ENCODE measurements at regions not wholly inside any gene's neighbourhood (a gene's known extent, or its start where the extent isn't known, plus 50 kb on each side); places are given as distances from the start of the nearest gene placed in this dataset.
A peak's percentile ranks its signal among the peaks of the same experiment; 100 is the strongest.

DNA sequence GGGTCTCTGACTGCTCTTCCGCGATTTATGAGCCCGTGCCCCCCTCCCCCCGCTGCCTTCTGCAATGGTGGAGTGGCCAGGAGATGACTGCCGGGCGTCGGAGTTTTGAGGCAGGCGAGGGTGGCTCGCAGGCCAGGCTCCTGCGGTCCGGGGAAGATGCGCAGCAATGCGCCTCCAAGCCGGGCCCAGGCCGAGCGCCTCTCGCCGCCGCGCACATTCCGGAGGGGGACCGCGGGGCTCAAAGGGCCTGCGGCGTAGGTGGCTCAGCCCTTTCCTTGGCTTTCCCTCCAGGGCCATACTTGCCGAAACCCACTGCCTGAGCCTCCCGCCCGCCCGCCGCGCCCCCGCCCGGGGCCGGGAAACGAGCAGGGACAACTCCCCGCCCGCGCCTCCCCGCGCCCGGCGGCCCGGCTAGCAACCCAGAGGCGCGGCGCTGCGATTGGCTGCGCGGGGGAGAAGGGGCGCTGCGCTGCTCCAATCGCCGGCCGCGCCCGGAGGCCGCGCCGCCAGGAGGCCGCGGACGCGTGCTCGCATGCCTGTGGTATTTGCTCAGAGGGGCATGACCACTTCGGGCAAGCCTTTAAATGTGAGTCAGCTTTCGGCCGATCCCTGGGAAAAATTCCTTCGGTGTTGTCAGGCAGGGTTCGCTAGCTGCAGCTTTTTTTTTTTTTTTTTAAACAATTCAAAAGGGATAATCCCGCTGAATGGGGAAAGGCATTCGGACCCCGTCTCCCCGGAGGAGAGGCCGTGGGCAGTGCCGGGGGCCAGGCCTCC, 157.9 kb upstream of the PARP11 start:
- peaks cover 49% of the 10 kb centered on the region for H3K27me3 Mint-ChIP-seq (ENCODE audit: low read depth)
- H3K27ac Mint-ChIP-seq (ENCODE audit: unreplicated experiment): peak overlapping the region; percentile 63
- H3K9me3 Mint-ChIP-seq (ENCODE audit: low read depth): no peaks in the 10 kb centered on the region
- peaks cover 16% of the 10 kb centered on the region for H3K4me1 Mint-ChIP-seq (ENCODE audit: low read depth)
- TF ChIP-seq, protein P1, sequence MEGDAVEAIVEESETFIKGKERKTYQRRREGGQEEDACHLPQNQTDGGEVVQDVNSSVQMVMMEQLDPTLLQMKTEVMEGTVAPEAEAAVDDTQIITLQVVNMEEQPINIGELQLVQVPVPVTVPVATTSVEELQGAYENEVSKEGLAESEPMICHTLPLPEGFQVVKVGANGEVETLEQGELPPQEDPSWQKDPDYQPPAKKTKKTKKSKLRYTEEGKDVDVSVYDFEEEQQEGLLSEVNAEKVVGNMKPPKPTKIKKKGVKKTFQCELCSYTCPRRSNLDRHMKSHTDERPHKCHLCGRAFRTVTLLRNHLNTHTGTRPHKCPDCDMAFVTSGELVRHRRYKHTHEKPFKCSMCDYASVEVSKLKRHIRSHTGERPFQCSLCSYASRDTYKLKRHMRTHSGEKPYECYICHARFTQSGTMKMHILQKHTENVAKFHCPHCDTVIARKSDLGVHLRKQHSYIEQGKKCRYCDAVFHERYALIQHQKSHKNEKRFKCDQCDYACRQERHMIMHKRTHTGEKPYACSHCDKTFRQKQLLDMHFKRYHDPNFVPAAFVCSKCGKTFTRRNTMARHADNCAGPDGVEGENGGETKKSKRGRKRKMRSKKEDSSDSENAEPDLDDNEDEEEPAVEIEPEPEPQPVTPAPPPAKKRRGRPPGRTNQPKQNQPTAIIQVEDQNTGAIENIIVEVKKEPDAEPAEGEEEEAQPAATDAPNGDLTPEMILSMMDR (IDR thresholded peaks at IDR 0.05): no peak
- peak overlapping the region; percentile 51 for H3K4me3 Mint-ChIP-seq (ENCODE audit: unreplicated experiment)
- peak; percentile 96 for DNase-seq (ENCODE audit: low spot score)
- H3K36me3 Mint-ChIP-seq (ENCODE audit: low read depth): peaks cover 1% of the 10 kb centered on the region

DNA sequence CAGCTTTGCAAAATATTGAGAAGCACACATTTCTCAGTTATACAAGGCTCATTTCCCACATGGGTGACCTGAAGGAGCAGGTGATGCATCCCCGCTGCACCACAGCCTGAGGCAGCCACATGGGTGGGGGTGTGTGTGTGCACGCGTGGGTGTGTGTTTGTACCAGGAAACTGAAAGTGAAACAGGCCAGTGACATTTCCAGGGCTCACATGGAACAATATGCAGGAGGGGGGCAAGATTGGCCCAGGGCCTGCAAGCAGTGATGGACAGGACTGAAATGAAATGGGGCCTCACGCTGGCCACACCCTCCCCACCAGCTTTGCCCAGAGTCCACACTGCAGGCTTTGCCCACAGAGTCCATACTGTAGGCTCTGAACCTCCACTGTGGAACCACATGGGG, 154.2 kb upstream of the PARP11 start:
- Mint-ChIP-seq H3K27me3 (ENCODE audit: low read depth) (peaks cover 46% of the 10 kb centered on the region), H3K4me3 (ENCODE audit: unreplicated experiment) (no peak overlapping the region), H3K9me3 (ENCODE audit: low read depth) (no peaks in the 10 kb centered on the region), H3K27ac (ENCODE audit: unreplicated experiment) (no peak overlapping the region), H3K4me1 (ENCODE audit: low read depth) (peaks cover 13% of the 10 kb centered on the region), H3K36me3 (ENCODE audit: low read depth) (peaks cover 3% of the 10 kb centered on the region)
- TF ChIP-seq, protein P1 (IDR thresholded peaks at IDR 0.05): no peak
- no peak for DNase-seq (ENCODE audit: low spot score)

DNA sequence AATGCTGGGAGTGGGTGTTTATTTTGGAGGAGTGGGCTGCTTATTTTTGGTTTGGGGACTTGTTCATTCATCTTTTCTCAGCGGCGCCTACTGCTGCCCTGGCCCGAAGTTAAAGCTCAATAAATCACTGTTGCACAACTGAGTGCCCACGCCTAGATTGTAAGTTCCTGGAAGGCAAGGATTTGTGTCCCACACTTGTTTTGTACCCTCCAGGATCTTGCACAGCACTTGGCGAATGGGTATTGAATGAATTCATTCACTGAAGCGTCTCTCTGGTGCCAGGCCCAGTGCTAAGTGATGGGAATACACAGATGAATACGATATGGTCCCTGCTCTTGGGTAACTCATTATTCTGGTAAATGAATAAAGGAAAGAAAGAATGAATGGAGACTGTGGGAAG, 153.3 kb upstream of the PARP11 start:
- DNase-seq (ENCODE audit: low spot score): no peak
- TF ChIP-seq, protein P1 (IDR thresholded peaks at IDR 0.05): no peak
- peaks cover 3% of the 10 kb centered on the region for H3K36me3 Mint-ChIP-seq (ENCODE audit: low read depth)
- no peak overlapping the region for H3K4me3 Mint-ChIP-seq (ENCODE audit: unreplicated experiment)
- H3K9me3 Mint-ChIP-seq (ENCODE audit: low read depth): no peaks in the 10 kb centered on the region
- peaks cover 8% of the 10 kb centered on the region for H3K4me1 Mint-ChIP-seq (ENCODE audit: low read depth)
- no peak overlapping the region for H3K27ac Mint-ChIP-seq (ENCODE audit: unreplicated experiment)
- peaks cover 42% of the 10 kb centered on the region for H3K27me3 Mint-ChIP-seq (ENCODE audit: low read depth)

DNA sequence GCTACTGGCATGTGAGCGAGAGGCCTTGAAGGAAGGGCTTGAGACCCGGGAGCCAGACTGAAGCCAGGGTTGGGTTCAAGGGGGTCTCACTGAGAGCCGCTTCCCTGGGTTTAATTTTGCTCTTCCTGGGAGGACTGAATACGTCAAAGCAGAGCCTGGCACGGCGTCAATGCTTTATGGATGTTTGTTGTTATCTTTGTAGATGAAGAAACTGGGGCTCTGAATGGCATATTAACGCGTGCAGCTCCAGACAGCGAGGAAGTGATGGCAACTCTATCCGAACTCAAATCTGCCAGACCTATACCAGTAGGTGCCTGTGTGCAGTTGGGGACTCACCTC, 152.8 kb upstream of the PARP11 start:
- no peak overlapping the region for H3K27ac Mint-ChIP-seq (ENCODE audit: unreplicated experiment)
- peaks cover 8% of the 10 kb centered on the region for H3K4me1 Mint-ChIP-seq (ENCODE audit: low read depth)
- H3K27me3 Mint-ChIP-seq (ENCODE audit: low read depth): peaks cover 46% of the 10 kb centered on the region
- no peaks in the 10 kb centered on the region for H3K9me3 Mint-ChIP-seq (ENCODE audit: low read depth)
- peaks cover 3% of the 10 kb centered on the region for H3K36me3 Mint-ChIP-seq (ENCODE audit: low read depth)
- TF ChIP-seq, protein P1 (IDR thresholded peaks at IDR 0.05): no peak
- H3K4me3 Mint-ChIP-seq (ENCODE audit: unreplicated experiment): no peak overlapping the region
- DNase-seq (ENCODE audit: low spot score): no peak

DNA sequence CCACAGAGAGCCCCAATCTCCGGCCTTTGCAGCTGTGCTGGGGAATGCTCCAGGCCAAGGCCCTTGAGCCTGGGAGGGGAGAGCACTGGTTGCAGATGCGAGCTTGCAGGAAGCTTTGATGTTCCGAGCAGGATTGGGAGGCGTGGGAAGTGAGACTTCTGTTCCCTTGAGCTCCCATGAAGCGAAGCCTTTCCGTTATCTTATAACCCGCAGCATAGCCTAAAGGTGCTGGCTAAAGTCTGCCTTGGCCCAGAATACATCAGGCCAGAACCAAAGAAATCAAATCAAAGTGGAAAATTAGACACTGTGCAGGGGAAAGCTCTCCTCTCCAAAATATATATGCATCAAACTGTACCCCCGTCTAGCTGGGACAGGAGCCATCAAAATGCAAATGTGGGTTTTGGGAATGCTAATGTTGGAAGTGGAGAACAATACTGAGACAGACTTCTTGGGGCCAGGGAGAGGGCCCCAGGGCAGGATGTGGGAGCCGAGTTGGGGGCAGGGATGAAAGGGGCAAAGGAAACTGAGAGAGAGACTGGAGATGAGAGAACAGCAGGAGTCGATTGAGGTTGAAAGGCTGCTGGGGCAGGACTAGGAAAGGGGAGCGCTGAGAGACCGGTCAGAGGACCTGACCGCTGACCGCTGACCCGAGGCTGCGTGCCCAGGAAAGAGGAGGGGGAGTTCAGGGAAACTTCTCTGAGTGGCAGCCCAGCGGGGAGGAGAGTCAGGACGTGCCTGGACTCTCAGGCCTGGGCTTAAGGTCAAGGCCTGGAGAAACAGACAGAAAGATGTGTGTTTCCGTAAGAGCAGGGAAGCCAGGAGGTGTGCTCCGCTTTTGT, 152.2 kb upstream of the PARP11 start:
- Mint-ChIP-seq H3K36me3 (ENCODE audit: low read depth) (peaks cover 3% of the 10 kb centered on the region), H3K9me3 (ENCODE audit: low read depth) (no peaks in the 10 kb centered on the region), H3K4me1 (ENCODE audit: low read depth) (peaks cover 4% of the 10 kb centered on the region), H3K4me3 (ENCODE audit: unreplicated experiment) (no peak overlapping the region), H3K27me3 (ENCODE audit: low read depth) (peaks cover 46% of the 10 kb centered on the region), H3K27ac (ENCODE audit: unreplicated experiment) (no peak overlapping the region)
- no peak for DNase-seq (ENCODE audit: low spot score)
- TF ChIP-seq, protein P1 (IDR thresholded peaks at IDR 0.05): no peak
